K562 (cell line): ENCODE measurements at regions not wholly inside any gene's neighbourhood (a gene's known extent, or its start where the extent isn't known, plus 50 kb on each side); places are given as distances from the start of the nearest gene placed in this dataset.
A peak's percentile ranks its signal among the peaks of the same experiment; 100 is the strongest.

Source experiments
- ATAC-seq: fragments of 200-7000 bp; cut with Tn5 transposase; 3 replicates; pipeline ENCODE4 v1.9.1; 2020; ENCODE audit warnings: moderate library complexity
- BruUV-seq: library from RNA; stranded (reverse); fragments of 400-500 nt; replicated peaks from 2 replicates; lab custom pipeline; 2021; lab: Mats Ljungman, UMichigan
- CTCF ChIA-PET: fragments of 300-600 bp; formaldehyde crosslinking; extraction: SDS; loops from one replicate; lab custom pipeline; 2021; ENCODE audit warnings: low intra/inter-chr PET ratio; lab: Yijun Ruan, JAX
- POLR2A ChIA-PET: fragments of 300-600, 350-650 bp; sonication (Branson Sonifier 250); formaldehyde crosslinking; extraction: SDS; loops from one replicate; lab custom pipeline; 2021; ENCODE audit warnings: antibody characterized with exemption, inconsistent platforms; lab: Yijun Ruan, JAX
- DNase-seq, 4 experiments: peaks; one replicate each; pipeline versions ENCODE4 v3.0.0 to v3.0.0-alpha.2; 2011 to 2018; ENCODE audit warnings: low spot score in 3 of 4, mixed read lengths in 3 of 4; ENCODE audit errors: extremely low read depth in 1 of 4
- FAIRE-seq: peaks from 2 replicates; lab custom pipeline; 2011; peaks lifted over from hg19 to GRCh38; lab: Jason Lieb, UNC
- H2AFZ ChIP-seq: 2 replicates; pipeline ENCODE4 v1.6.0; 2011; ENCODE audit warnings: low read depth, low read length, control low read depth, inconsistent platforms
- H3K27ac ChIP-seq: fragments of 200-600 bp; 3 replicates; pipeline ENCODE4 v1.8.0; 2011; ENCODE audit warnings: low read depth, mild to moderate bottlenecking, control low read depth, inconsistent platforms, low read length, moderate library complexity, mixed read lengths; ENCODE audit errors: extremely low read depth
- H3K27me3 ChIP-seq, 2 experiments: fragments of 300-600 bp in 1 of 2; 2 replicates in 1 of 2; 3 replicates in 1 of 2; pipeline versions ENCODE4 v1.6.0 to v1.8.0; 2011; ENCODE audit warnings: inconsistent platforms in 2 of 2, low read length in 2 of 2, mild to moderate bottlenecking in 1 of 2, mixed read lengths in 1 of 2, moderate library complexity in 1 of 2; ENCODE audit not compliant: control insufficient read depth in 2 of 2, insufficient read depth in 2 of 2
- H3K36me3 ChIP-seq: fragments of 300-600 bp; 3 replicates; pipeline ENCODE4 v1.8.0; 2011; ENCODE audit warnings: mild to moderate bottlenecking, low read length, inconsistent platforms; ENCODE audit not compliant: control insufficient read depth, insufficient read depth
- H3K4me1 ChIP-seq, 2 experiments: fragments of 200-600 bp in 1 of 2; replicated peaks in 1 of 2; 2 replicates in 1 of 2; 3 replicates in 1 of 2; pipeline versions ENCODE4 v1.5.1 to v1.8.0; 2011; ENCODE audit warnings: inconsistent platforms in 2 of 2, low read length in 2 of 2, mild to moderate bottlenecking in 1 of 2, mixed read lengths in 1 of 2, moderate library complexity in 1 of 2; ENCODE audit not compliant: control insufficient read depth in 2 of 2, insufficient read depth in 2 of 2
- H3K4me2 ChIP-seq: 2 replicates; pipeline ENCODE4 v1.6.1; 2011; ENCODE audit warnings: low read length, control low read depth, inconsistent platforms, mixed read lengths; ENCODE audit not compliant: insufficient read depth
- H3K4me3 ChIP-seq: fragments of 200-600 bp; sonication (generic), shearing (Covaris generic); 2 replicates; pipeline ENCODE4 v1.5.1; 2016; ENCODE audit warnings: control low read depth, inconsistent platforms
- H3K79me2 ChIP-seq: fragments of 200-600 bp; 3 replicates; pipeline ENCODE4 v1.8.0; 2011; ENCODE audit warnings: low read length, inconsistent platforms; ENCODE audit not compliant: control insufficient read depth, insufficient read depth
- H3K9ac ChIP-seq, 2 experiments: 2 replicates each; pipeline versions ENCODE4 v1.6.0 to v1.6.1; 2011; ENCODE audit warnings: low read depth in 2 of 2, low read length in 2 of 2, control low read depth in 1 of 2, inconsistent platforms in 1 of 2, mild to moderate bottlenecking in 1 of 2, mixed read lengths in 1 of 2; ENCODE audit not compliant: insufficient read depth in 1 of 2
- H3K9me1 ChIP-seq: one replicate; pipeline ENCODE4 v1.6.0; 2011; ENCODE audit warnings: inconsistent platforms, mild to moderate bottlenecking, low read length, moderate library complexity; ENCODE audit not compliant: control insufficient read depth, insufficient read depth
- H3K9me3 ChIP-seq: replicated peaks from 2 replicates; pipeline ENCODE4 v1.5.1; 2011; ENCODE audit warnings: low read depth, low read length, inconsistent platforms; ENCODE audit not compliant: control insufficient read depth, insufficient read depth
- H4K20me1 ChIP-seq: replicated peaks from 2 replicates; pipeline ENCODE4 v1.6.1; 2011; ENCODE audit warnings: low read length, inconsistent platforms, mixed read lengths; ENCODE audit not compliant: control insufficient read depth, insufficient read depth
- TCF3 ChIP-seq: sonication (generic); formaldehyde crosslinking; IDR thresholded peaks from 2 replicates; pipeline ENCODE4 v1.4.0; 2020; ENCODE audit warnings: mild to moderate bottlenecking, missing genetic modification reagents
- WGBS: fragments of 100-300 bp; shearing (Covaris generic); methylation state at CpG from one replicate; pipeline ENCODE4 v1.1.6; 2016; ENCODE audit warnings: low coverage, mixed read lengths; ENCODE audit not compliant: insufficient coverage; ENCODE audit errors: missing lambda C conversion rate; 5-methylcytosine and 5-hydroxymethylcytosine counted together
- in situ Hi-C: fragments of 300-500 bp; cut with MboI; formaldehyde crosslinking; loops from 4 replicates; pipeline ENCODE4 v1.15.0; 2018; ENCODE audit warnings: inconsistent platforms, mixed read lengths
- intact Hi-C: fragments of 100-400 bp; cut with micrococcal nuclease; formaldehyde crosslinking; loops from 2 replicates; pipeline ENCODE4 v1.14.2; 2022
- TF ChIP-seq, protein P1 (sequence below): fragments of 450-650 bp; formaldehyde crosslinking; IDR thresholded peaks from 2 replicates; pipeline ENCODE4 v1.4.0; 2020; ENCODE audit warnings: mild to moderate bottlenecking, mixed read lengths
- TF ChIP-seq, protein P2 (sequence below): fragments of 250-450 bp; sonication (Bioruptor Pico); IDR thresholded peaks from 2 replicates; pipeline ENCODE4 v1.5.0; 2022; ENCODE audit warnings: mild to moderate bottlenecking

DNA sequence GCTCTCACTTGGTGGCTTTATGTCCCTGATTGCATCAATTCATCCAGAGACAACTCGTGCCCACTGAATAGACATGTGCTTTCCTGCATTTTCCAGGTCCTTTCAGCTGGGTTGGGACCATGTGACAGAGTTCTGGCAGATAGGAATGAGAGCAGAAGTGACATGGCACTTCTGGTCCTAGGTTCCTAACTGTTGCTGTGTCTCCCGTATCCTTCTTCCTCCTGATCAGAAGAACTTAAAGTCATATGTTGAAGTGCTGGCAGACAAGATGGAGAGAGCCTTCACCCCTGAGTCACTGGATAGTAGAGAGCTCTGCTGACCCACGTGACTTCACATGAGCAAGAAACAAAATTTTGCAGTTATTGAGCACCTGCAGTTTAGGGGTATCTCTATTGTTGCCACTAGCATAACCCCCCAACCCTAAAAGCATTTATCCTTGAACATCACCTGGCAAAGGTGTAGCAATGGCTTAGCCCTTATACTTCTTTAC, 80.0 kb downstream of the NREP start:
- ChIA-PET POLR2A (interaction anchor here (1.3 kb wide), 1 partner anchor 18 kb away, joined by 3 read pairs; no protein-coding TSS in a partner anchor), CTCF (no interaction called here)
- Histone ChIP-seq H3K9me3 (no peaks in the 10 kb centered on the region), H3K4me3 (no peak overlapping the region), H2AFZ (no peak overlapping the region), H3K4me2 (no peak overlapping the region), H3K9me1 (no peaks in the 10 kb centered on the region), H3K27me3 (peaks cover 0 to 4% of the 10 kb centered on the region in 2 experiments; a peak in 2 of 5 replicates), H3K79me2 (no peaks in the 10 kb centered on the region), H3K27ac (no peak overlapping the region), H3K9ac (no peak overlapping the region), H4K20me1 (no peaks in the 10 kb centered on the region), H3K36me3 (no peaks in the 10 kb centered on the region), H3K4me1 (no peaks in the 10 kb centered on the region)
- in situ Hi-C loops (no loop called here), intact Hi-C loops (no loop called here)
- BruUV-seq: no TSS peak
- WGBS: 0% methylated on average over 3 of the region's 3 CpGs
- no peak for DNase-seq
- FAIRE-seq: no peak
- ATAC-seq: no peak
- TF ChIP-seq, protein P1, sequence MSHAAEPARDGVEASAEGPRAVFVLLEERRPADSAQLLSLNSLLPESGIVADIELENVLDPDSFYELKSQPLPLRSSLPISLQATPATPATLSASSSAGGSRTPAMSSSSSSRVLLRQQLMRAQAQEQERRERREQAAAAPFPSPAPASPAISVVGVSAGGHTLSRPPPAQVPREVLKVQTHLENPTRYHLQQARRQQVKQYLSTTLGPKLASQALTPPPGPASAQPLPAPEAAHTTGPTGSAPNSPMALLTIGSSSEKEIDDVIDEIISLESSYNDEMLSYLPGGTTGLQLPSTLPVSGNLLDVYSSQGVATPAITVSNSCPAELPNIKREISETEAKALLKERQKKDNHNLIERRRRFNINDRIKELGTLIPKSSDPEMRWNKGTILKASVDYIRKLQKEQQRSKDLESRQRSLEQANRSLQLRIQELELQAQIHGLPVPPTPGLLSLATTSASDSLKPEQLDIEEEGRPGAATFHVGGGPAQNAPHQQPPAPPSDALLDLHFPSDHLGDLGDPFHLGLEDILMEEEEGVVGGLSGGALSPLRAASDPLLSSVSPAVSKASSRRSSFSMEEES: peak; percentile 15; the same call in 1 of the 2 replicates
- TF ChIP-seq, protein P2, sequence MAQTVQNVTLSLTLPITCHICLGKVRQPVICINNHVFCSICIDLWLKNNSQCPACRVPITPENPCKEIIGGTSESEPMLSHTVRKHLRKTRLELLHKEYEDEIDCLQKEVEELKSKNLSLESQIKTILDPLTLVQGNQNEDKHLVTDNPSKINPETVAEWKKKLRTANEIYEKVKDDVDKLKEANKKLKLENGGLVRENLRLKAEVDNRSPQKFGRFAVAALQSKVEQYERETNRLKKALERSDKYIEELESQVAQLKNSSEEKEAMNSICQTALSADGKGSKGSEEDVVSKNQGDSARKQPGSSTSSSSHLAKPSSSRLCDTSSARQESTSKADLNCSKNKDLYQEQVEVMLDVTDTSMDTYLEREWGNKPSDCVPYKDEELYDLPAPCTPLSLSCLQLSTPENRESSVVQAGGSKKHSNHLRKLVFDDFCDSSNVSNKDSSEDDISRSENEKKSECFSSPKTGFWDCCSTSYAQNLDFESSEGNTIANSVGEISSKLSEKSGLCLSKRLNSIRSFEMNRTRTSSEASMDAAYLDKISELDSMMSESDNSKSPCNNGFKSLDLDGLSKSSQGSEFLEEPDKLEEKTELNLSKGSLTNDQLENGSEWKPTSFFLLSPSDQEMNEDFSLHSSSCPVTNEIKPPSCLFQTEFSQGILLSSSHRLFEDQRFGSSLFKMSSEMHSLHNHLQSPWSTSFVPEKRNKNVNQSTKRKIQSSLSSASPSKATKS (CRISPR knock-in tag): no peak
- TF ChIP-seq TCF3 (CRISPR knock-in tag): no peak
- TF ChIP-seq, all 486 proteins: peak for 1
